ENCODE measurements at regions not wholly inside any gene's neighbourhood (a gene's known extent, or its start where the extent isn't known, plus 50 kb on each side); places are given as distances from the start of the nearest gene placed in this dataset.

- TF ChIP-seq CTCF (IDR thresholded peaks at IDR 0.05; ENCODE audit: extremely low read depth in 1 of 2, insufficient read depth in 1 of 2, low read depth in 1 of 2, low read length in 2 of 2) (no peak), EZH2 (IDR thresholded peaks at IDR 0.05; ENCODE audit: borderline replicate concordance, low read depth, low read length, severe bottlenecking) (no peak)
Measured at GRCh38 chr2:198441246-198441645, 636.9 kb downstream of the PLCL1 start.
